H9 (cell line): ENCODE measurements at regions not wholly inside any gene's neighbourhood (a gene's known extent, or its start where the extent isn't known, plus 50 kb on each side); places are given as distances from the start of the nearest gene placed in this dataset.

Experiments used
- DNase-seq: peaks from one replicate; pipeline ENCODE4 v3.0.0-alpha.2; 2017
- H2AFZ ChIP-seq: one replicate; pipeline ENCODE4 v1.6.1; 2013; ENCODE audit warnings: mild to moderate bottlenecking, low read length, control low read depth, moderate library complexity
- H2AK5ac ChIP-seq: 2 replicates; pipeline ENCODE4 v1.6.1; 2013; ENCODE audit warnings: low read length, control low read depth, mixed read lengths; ENCODE audit not compliant: insufficient read length
- H2BK120ac ChIP-seq: one replicate; pipeline ENCODE4 v1.6.1; 2013; ENCODE audit warnings: low read depth, mild to moderate bottlenecking, low read length, control low read depth, inconsistent platforms; ENCODE audit not compliant: poor library complexity, severe bottlenecking
- H2BK12ac ChIP-seq: 2 replicates; pipeline ENCODE4 v1.6.1; 2013; ENCODE audit warnings: low read length, control low read depth, mixed read lengths, low read depth; ENCODE audit not compliant: insufficient read length
- H2BK15ac ChIP-seq: 2 replicates; pipeline ENCODE4 v1.6.1; 2013; ENCODE audit warnings: low read depth, low read length, control low read depth
- H2BK20ac ChIP-seq: one replicate; pipeline ENCODE4 v1.6.1; 2013; ENCODE audit warnings: low read depth, mild to moderate bottlenecking, low read length, control low read depth, inconsistent platforms; ENCODE audit not compliant: poor library complexity, severe bottlenecking
- H2BK5ac ChIP-seq: 2 replicates; pipeline ENCODE4 v1.6.1; 2013; ENCODE audit warnings: low read length, control low read depth, mixed read lengths; ENCODE audit not compliant: insufficient read length
- H3K14ac ChIP-seq: 2 replicates; pipeline ENCODE4 v1.6.1; 2013; ENCODE audit warnings: low read length, control low read depth; ENCODE audit not compliant: insufficient read depth
- H3K18ac ChIP-seq: 2 replicates; pipeline ENCODE4 v1.6.1; 2013; ENCODE audit warnings: low read depth, mild to moderate bottlenecking, mixed read lengths, low read length, control low read depth; ENCODE audit not compliant: insufficient read length
- H3K23ac ChIP-seq: 2 replicates; pipeline ENCODE4 v1.6.1; 2013; ENCODE audit warnings: low read length, control low read depth, mixed read lengths, low read depth; ENCODE audit not compliant: insufficient read length
- H3K23me2 ChIP-seq: 2 replicates; pipeline ENCODE4 v1.6.1; 2013; ENCODE audit warnings: low read depth, mild to moderate bottlenecking, mixed read lengths, low read length, control low read depth; ENCODE audit not compliant: insufficient read length, poor library complexity, severe bottlenecking
- H3K27ac ChIP-seq: 2 replicates; pipeline ENCODE4 v1.5.1; 2013; ENCODE audit warnings: low read length, control low read depth, mixed read lengths, low read depth; ENCODE audit not compliant: insufficient read length
- H3K27me3 ChIP-seq: 2 replicates; pipeline ENCODE4 v1.6.1; 2013; ENCODE audit warnings: low read length, control low read depth, inconsistent platforms; ENCODE audit not compliant: insufficient read depth
- H3K4ac ChIP-seq: 2 replicates; pipeline ENCODE4 v1.6.1; 2013; ENCODE audit warnings: low read depth, mild to moderate bottlenecking, control low read depth, inconsistent platforms, low read length, moderate library complexity
- H3K4me1 ChIP-seq: 2 replicates; pipeline ENCODE4 v1.6.1; 2013; ENCODE audit warnings: low read length, control low read depth, inconsistent platforms; ENCODE audit not compliant: insufficient read depth
- H3K4me2 ChIP-seq: 2 replicates; pipeline ENCODE4 v1.6.1; 2013; ENCODE audit warnings: low read length, control low read depth, mixed read lengths; ENCODE audit not compliant: insufficient read length, insufficient read depth
- H3K56ac ChIP-seq: 2 replicates; pipeline ENCODE4 v1.6.1; 2013; ENCODE audit warnings: low read depth, mild to moderate bottlenecking, mixed read lengths, low read length, control low read depth; ENCODE audit not compliant: insufficient read length
- H3K79me1 ChIP-seq: 2 replicates; pipeline ENCODE4 v1.6.1; 2013; ENCODE audit warnings: low read depth, mild to moderate bottlenecking, moderate library complexity, low read length, control low read depth, inconsistent platforms; ENCODE audit not compliant: insufficient read depth, poor library complexity, severe bottlenecking
- H3K79me2 ChIP-seq: 2 replicates; pipeline ENCODE4 v1.6.1; 2013; ENCODE audit warnings: low read length, control low read depth, inconsistent platforms; ENCODE audit not compliant: insufficient read depth
- H3K9ac ChIP-seq: 2 replicates; pipeline ENCODE4 v1.6.1; 2013; ENCODE audit warnings: low read length, control low read depth, mixed read lengths; ENCODE audit not compliant: insufficient read length; ENCODE audit errors: extremely low read depth
- H3K9me3 ChIP-seq: one replicate; pipeline ENCODE4 v1.6.1; 2013; ENCODE audit warnings: low read depth, low read length, inconsistent platforms; ENCODE audit not compliant: control insufficient read depth
- H3T11ph ChIP-seq: one replicate; pipeline ENCODE4 v1.6.1; 2013; ENCODE audit warnings: mild to moderate bottlenecking, low read length, control low read depth, inconsistent platforms
- H4K20me1 ChIP-seq: one replicate; pipeline ENCODE4 v1.6.1; 2013; ENCODE audit not compliant: control insufficient read depth, insufficient read length, insufficient read depth
- H4K5ac ChIP-seq: 2 replicates; pipeline ENCODE4 v1.6.1; 2013; ENCODE audit warnings: low read depth, mild to moderate bottlenecking, mixed read lengths, low read length, control low read depth; ENCODE audit not compliant: insufficient read length
- H4K8ac ChIP-seq: replicated peaks from 2 replicates; pipeline ENCODE4 v1.6.1; 2013; ENCODE audit warnings: low read length, control low read depth, mixed read lengths, low read depth; ENCODE audit not compliant: insufficient read length
- H4K91ac ChIP-seq: 2 replicates; pipeline ENCODE4 v1.6.1; 2013; ENCODE audit warnings: low read depth, mild to moderate bottlenecking, moderate library complexity, mixed read lengths, low read length, control low read depth; ENCODE audit not compliant: insufficient read length
- H3K27ac Mint-ChIP-seq, 3 experiments: 2 replicates in 2 of 3; 3 replicates in 1 of 3; pipeline ENCODE4 v1.8.0; 2020 to 2021; ENCODE audit warnings: mixed read lengths in 3 of 3, mild to moderate bottlenecking in 1 of 3, moderate library complexity in 1 of 3
- H3K27me3 Mint-ChIP-seq: 2 replicates; pipeline ENCODE4 v1.8.0; 2021; ENCODE audit warnings: low read depth, mild to moderate bottlenecking, moderate library complexity, mixed read lengths
- H3K36me3 Mint-ChIP-seq, 3 experiments: 2 replicates in 2 of 3; 3 replicates in 1 of 3; pipeline ENCODE4 v1.8.0; 2020 to 2021; ENCODE audit warnings: low read depth in 3 of 3, mixed read lengths in 3 of 3; ENCODE audit not compliant: insufficient read depth in 1 of 3
- H3K4me1 Mint-ChIP-seq, 2 experiments: 2 replicates each; pipeline ENCODE4 v1.8.0; 2020; ENCODE audit warnings: mixed read lengths in 2 of 2
- H3K4me3 Mint-ChIP-seq, 2 experiments: 2 replicates in 1 of 2; 3 replicates in 1 of 2; pipeline ENCODE4 v1.8.0; 2020 to 2021; ENCODE audit warnings: mild to moderate bottlenecking in 2 of 2, mixed read lengths in 2 of 2, moderate library complexity in 1 of 2
- H3K9me3 Mint-ChIP-seq, 2 experiments: 2 replicates in 1 of 2; 3 replicates in 1 of 2; pipeline ENCODE4 v1.8.0; 2020; ENCODE audit warnings: mild to moderate bottlenecking in 2 of 2, mixed read lengths in 2 of 2, moderate library complexity in 1 of 2
- CTCF ChIP-seq: fragments of 200-600 bp; sonication (generic); conservative IDR thresholded peaks from 3 replicates; pipeline ENCODE4 v1.8.0; 2021; ENCODE audit warnings: antibody characterized with exemption, mild to moderate bottlenecking
- WGBS: extraction: QIAGEN DNeasy Blood & Tissue Kit; methylation state at CpG from one replicate; pipeline ENCODE4 v1.1.7; 2013; ENCODE audit warnings: missing lambda C conversion rate, low lambda C conversion rate, mixed read lengths; ENCODE audit not compliant: insufficient read length; ENCODE audit errors: extremely low coverage; 5-methylcytosine and 5-hydroxymethylcytosine counted together

DNA sequence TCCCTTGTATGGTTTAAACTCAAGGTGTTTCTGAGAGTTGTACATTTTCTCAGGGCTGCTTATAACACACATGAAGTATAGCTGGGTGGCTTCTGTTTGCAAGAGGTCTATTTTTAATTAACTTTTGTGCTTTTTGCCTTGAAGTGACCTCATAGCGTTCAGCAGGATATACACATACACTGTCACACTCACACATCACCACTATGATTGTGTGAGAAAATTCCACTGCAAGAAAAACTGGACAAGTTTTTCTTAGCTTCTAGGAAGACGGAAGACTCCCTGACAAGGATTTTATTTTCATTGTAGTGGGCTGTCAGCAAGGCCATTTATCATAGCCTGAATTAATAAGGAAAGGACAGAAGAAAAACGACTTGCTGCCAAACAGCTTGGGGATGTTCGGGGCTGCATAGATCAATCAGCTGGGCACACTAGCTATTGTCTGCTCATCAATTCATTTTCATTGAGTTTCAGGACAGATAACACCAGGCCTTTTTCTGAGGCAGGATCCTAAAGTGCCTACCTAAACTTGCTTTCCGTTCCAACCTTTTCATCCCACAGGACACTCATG lies 192.8 kb upstream of the CRBN start:
- Histone ChIP-seq H4K8ac (no peak overlapping the region), H3K27me3 (no peaks in the 10 kb centered on the region), H2BK15ac (no peak overlapping the region), H3K9ac (no peak overlapping the region), H2BK120ac (no peak overlapping the region), H3K23me2 (no peaks in the 10 kb centered on the region), H4K91ac (no peak overlapping the region), H3K79me2 (no peaks in the 10 kb centered on the region), H2BK12ac (no peak overlapping the region), H3K18ac (no peak overlapping the region), H3T11ph (no peak overlapping the region), H2BK20ac (no peak overlapping the region), H3K56ac (no peak overlapping the region), H3K14ac (no peak overlapping the region), H2AFZ (no peak overlapping the region), H3K4ac (no peak overlapping the region), H2BK5ac (no peak overlapping the region), H4K5ac (no peak overlapping the region), H3K79me1 (no peaks in the 10 kb centered on the region), H2AK5ac (no peak overlapping the region), H3K27ac (no peak overlapping the region), H4K20me1 (no peaks in the 10 kb centered on the region), H3K23ac (no peak overlapping the region), H3K4me1 (no peaks in the 10 kb centered on the region), H3K9me3 (no peaks in the 10 kb centered on the region), H3K4me2 (no peak overlapping the region)
- no peak overlapping the region for H3K4me3 Mint-ChIP-seq
- H3K36me3 Mint-ChIP-seq: peaks cover 0 to 13% (median 4%) of the 10 kb centered on the region in 3 experiments; a peak in 4 of 7 replicates
- H3K27me3 Mint-ChIP-seq: peaks cover 3% of the 10 kb centered on the region; the same call in 1 of the 2 replicates
- WGBS: no CpG with 5 or more reads among the region's 5 CpGs
- no peak for DNase-seq
- TF ChIP-seq CTCF: no peak
- no peaks in the 10 kb centered on the region for H3K4me1 Mint-ChIP-seq
- no peak overlapping the region for H3K27ac Mint-ChIP-seq
- H3K9me3 Mint-ChIP-seq: peaks cover 11 to 17% of the 10 kb centered on the region in 2 experiments
